PFSK-1 (cell line): ENCODE measurements at regions not wholly inside any gene's neighbourhood (a gene's known extent, or its start where the extent isn't known, plus 50 kb on each side); places are given as distances from the start of the nearest gene placed in this dataset.

ENCODE experiments used
- FOXP2 ChIP-seq: optimal IDR thresholded peaks from 2 replicates; pipeline ENCODE3; 2011; ENCODE audit warnings: borderline replicate concordance, control low read depth, inconsistent platforms; ENCODE audit not compliant: insufficient read depth; ENCODE audit errors: extremely low read length, extremely low read depth
- POLR2AphosphoS5 ChIP-seq: IDR thresholded peaks from 2 replicates; pipeline ENCODE4 v1.6.1; 2012; ENCODE audit warnings: low read depth, mild to moderate bottlenecking, control low read depth, low read length, moderate library complexity
- SIN3A ChIP-seq: IDR thresholded peaks from 2 replicates; pipeline ENCODE4 v1.6.1; 2012; ENCODE audit warnings: mild to moderate bottlenecking, low read length, moderate library complexity, borderline replicate concordance; ENCODE audit not compliant: insufficient read depth
- TAF1 ChIP-seq: IDR thresholded peaks from 2 replicates; pipeline ENCODE4 v1.6.1; 2012; ENCODE audit warnings: low read length, control low read depth, borderline replicate concordance; ENCODE audit not compliant: insufficient read depth
- TF ChIP-seq, protein P1 (sequence below), 2 experiments: IDR thresholded peaks; 2 replicates each; pipeline versions ENCODE4 v1.6.1 to v1.8.0; 2011 to 2012; ENCODE audit warnings: low read depth in 2 of 2, low read length in 2 of 2, control low read depth in 1 of 2, inconsistent platforms in 1 of 2, mild to moderate bottlenecking in 1 of 2, moderate library complexity in 1 of 2; ENCODE audit not compliant: insufficient read depth in 1 of 2

DNA sequence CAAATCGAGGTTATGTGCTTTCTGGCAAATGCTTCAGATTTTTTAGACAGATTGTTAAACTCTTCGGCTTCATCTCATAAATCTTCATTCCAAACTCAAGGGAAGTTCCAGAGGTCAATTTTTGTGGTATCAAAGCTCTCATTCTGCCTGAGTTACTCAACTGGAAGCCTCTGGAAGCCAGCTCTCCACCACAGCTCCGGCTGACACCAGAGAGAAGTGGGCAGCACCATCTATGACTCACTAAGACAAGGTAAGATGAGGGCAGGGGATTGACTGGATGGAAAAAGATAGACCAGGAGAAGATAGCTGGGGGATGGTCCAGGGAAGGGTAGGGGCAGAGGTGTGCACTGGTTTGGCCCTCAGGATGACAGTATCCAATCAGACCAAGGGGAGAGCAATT, 137.3 kb upstream of the HNRNPA3 start:
- no peak for TF ChIP-seq FOXP2

DNA sequence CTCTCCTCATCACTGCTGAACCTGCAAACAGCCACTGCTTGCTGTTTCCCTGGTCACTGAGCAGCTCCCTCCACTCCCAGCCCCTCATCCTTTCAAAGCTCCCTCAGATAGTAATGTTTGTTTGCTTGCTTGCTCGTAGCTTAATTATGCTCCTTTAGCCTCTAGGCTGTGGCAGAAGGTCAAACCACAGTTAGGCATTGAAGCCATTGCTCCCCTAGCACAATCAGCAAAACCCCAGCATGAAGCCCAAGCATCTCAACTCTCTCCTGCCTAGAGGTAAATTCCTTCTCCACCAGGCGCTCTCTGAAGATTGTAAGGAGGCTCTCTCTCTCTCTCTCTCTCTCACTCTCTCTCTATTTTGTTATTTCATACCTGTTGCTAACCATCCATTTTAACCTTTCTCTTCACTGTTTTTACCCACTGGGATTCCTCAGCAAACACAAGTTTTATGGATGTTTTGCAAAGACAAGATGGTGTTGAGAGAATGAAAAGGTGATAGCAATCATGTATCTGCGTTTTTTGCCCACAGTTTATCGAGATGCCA, 135.9 kb upstream of the HNRNPA3 start:
- TF ChIP-seq TAF1: no peak
- TF ChIP-seq, protein P1, sequence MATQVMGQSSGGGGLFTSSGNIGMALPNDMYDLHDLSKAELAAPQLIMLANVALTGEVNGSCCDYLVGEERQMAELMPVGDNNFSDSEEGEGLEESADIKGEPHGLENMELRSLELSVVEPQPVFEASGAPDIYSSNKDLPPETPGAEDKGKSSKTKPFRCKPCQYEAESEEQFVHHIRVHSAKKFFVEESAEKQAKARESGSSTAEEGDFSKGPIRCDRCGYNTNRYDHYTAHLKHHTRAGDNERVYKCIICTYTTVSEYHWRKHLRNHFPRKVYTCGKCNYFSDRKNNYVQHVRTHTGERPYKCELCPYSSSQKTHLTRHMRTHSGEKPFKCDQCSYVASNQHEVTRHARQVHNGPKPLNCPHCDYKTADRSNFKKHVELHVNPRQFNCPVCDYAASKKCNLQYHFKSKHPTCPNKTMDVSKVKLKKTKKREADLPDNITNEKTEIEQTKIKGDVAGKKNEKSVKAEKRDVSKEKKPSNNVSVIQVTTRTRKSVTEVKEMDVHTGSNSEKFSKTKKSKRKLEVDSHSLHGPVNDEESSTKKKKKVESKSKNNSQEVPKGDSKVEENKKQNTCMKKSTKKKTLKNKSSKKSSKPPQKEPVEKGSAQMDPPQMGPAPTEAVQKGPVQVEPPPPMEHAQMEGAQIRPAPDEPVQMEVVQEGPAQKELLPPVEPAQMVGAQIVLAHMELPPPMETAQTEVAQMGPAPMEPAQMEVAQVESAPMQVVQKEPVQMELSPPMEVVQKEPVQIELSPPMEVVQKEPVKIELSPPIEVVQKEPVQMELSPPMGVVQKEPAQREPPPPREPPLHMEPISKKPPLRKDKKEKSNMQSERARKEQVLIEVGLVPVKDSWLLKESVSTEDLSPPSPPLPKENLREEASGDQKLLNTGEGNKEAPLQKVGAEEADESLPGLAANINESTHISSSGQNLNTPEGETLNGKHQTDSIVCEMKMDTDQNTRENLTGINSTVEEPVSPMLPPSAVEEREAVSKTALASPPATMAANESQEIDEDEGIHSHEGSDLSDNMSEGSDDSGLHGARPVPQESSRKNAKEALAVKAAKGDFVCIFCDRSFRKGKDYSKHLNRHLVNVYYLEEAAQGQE (IDR thresholded peaks at IDR 0.05; ENCODE audit: insufficient read depth in 1 of 2, low read depth in 2 of 2, low read length in 2 of 2): no peak
- TF ChIP-seq SIN3A: no peak
- TF ChIP-seq FOXP2: no peak
- TF ChIP-seq POLR2AphosphoS5: no peak

DNA sequence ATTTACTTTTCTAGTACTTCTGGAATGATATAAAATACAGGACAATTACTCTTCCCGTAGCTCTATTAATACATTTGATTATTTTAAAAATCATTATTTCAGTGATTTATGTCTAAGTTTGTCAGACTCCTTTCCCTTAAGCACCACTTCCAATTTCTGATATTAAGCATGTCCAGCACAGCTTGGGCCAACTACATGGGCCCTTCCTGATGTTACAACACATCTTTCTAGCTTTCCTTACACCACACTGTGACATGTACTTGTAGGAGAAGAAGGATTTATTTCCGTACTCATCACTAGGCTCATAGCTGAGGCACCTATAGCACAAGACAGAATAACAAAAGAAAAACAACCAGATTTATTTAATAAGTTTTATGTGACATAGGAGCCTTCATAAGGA, 134.8 kb upstream of the HNRNPA3 start:
- TF ChIP-seq POLR2AphosphoS5 (no peak), SIN3A (no peak), FOXP2 (no peak)
- TF ChIP-seq, protein P1 (IDR thresholded peaks at IDR 0.05; ENCODE audit: insufficient read depth in 1 of 2, low read depth in 2 of 2, low read length in 2 of 2): no peak

DNA sequence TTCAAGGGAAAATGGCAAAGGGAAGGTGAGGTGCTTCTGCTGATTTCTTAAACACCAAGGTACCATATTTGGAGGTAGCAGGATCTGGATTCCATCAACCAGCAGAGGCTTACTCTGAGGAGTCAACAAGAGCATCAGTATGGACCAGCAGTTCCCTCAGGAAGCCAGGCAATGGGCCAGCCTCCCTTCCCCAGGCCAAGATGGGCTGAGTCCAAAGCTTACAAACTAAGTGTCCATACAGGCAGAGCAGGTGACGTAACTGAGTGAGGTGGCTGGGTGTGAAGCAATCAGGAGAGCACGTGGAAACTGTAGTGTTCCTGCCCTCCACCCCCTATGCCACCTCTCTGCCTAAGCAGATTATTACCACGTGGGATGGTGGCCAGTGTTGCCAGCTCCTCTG, 134.2 kb upstream of the HNRNPA3 start:
- TF ChIP-seq FOXP2 (no peak), TAF1 (no peak), POLR2AphosphoS5 (no peak), SIN3A (no peak)
- TF ChIP-seq, protein P1 (IDR thresholded peaks at IDR 0.05; ENCODE audit: insufficient read depth in 1 of 2, low read depth in 2 of 2, low read length in 2 of 2): no peak

DNA sequence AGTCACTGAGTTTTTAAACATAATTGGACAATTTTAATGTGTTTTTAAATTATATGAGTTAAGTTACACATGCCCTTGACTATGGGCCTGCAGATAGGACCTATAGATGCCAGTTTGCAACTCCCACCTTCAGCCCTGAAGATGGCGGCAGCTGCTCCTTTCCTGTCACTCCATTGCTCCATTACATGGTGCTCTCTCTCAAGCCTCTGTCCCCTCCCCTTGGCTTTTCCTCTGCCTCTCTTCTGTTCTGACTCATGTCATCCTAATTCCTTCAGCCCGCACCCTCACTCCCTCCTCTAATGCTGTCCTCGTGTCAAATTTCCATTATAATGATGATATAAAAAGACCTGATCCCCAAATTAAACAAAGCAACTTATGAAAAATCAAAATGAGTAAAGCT, 133.7 kb upstream of the HNRNPA3 start:
- no peak for TF ChIP-seq TAF1
- no peak for TF ChIP-seq POLR2AphosphoS5

DNA sequence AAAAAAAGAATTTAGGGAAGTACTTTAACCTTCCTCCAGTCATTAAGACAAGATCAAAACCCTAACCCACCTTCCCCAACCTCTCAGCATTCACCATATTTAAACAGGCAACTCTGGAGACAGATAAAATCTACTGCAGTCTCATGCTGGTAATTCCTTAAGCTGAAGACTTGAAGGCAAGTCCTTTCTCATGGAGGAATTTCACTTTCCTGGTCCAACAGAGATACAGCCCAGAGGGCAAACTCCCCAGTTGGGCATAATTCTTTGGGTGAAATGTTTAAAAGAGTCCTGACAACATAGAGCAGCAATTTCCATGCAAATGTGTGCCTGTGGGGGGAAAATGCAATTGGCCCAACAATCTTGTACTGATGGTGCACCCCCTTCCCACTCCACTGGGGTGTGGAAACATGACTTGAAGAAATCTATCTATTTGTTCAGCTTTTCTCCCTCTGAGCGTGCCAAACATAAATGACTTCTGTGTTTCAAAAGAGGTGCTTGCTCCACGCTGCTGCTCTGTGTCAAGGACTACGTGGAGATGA, 131.8 kb upstream of the HNRNPA3 start:
- TF ChIP-seq, protein P1 (IDR thresholded peaks at IDR 0.05; ENCODE audit: insufficient read depth in 1 of 2, low read depth in 2 of 2, low read length in 2 of 2): no peak
- no peak for TF ChIP-seq TAF1
- TF ChIP-seq SIN3A: no peak
- no peak for TF ChIP-seq FOXP2
- TF ChIP-seq POLR2AphosphoS5: no peak
